Epithelial cell of proximal tubule (primary cell): ENCODE measurements at regions not wholly inside any gene's neighbourhood (a gene's known extent, or its start where the extent isn't known, plus 50 kb on each side); places are given as distances from the start of the nearest gene placed in this dataset.

Experiments used
- DNase-seq: peaks from one replicate; pipeline ENCODE4 v3.0.0-alpha.2; 2011; ENCODE audit warnings: low read depth
- H3K4me3 ChIP-seq: 2 replicates; pipeline ENCODE4 v1.5.1; 2011; ENCODE audit warnings: low read depth, mild to moderate bottlenecking, low read length
- TF ChIP-seq, protein P1 (sequence below): conservative IDR thresholded peaks from 2 replicates; pipeline ENCODE4 v1.5.1; 2012; ENCODE audit warnings: low read depth, mild to moderate bottlenecking, low read length

DNA sequence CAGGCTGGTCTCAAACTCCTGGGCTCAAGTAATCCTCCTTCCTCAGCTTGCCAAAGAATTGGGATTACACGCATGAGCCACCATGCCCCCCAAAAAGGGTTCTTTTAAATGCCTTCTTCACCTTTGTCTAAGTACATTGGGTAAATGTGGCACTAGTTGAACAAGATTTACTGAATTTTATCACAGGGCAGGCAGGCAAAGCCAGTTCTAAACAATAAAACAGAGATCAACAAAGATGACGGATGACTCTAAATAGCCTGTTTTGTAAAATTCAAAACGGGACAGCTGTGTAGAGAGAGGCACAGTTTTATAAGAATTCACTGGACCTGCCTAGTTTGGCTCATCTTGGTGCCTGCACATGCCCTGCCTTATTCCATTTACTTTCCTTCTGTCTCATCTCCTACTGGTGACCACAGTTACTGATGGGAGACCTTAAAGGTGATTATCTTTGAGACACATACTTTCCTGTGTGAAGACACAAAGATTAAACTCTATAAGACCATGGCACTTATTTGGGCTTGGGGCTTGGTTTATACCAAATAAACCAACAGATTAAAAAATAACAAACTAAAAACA lies 149.6 kb upstream of the DMRT1 start:
- TF ChIP-seq, protein P1, sequence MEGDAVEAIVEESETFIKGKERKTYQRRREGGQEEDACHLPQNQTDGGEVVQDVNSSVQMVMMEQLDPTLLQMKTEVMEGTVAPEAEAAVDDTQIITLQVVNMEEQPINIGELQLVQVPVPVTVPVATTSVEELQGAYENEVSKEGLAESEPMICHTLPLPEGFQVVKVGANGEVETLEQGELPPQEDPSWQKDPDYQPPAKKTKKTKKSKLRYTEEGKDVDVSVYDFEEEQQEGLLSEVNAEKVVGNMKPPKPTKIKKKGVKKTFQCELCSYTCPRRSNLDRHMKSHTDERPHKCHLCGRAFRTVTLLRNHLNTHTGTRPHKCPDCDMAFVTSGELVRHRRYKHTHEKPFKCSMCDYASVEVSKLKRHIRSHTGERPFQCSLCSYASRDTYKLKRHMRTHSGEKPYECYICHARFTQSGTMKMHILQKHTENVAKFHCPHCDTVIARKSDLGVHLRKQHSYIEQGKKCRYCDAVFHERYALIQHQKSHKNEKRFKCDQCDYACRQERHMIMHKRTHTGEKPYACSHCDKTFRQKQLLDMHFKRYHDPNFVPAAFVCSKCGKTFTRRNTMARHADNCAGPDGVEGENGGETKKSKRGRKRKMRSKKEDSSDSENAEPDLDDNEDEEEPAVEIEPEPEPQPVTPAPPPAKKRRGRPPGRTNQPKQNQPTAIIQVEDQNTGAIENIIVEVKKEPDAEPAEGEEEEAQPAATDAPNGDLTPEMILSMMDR, result no peak
- H3K4me3 ChIP-seq, result no peak overlapping the region
- DNase-seq, result no peak

GRCh38 chr9:692636-693129 lies 148.8 kb upstream of the DMRT1 start:
- H3K4me3 ChIP-seq, result no peak overlapping the region
- DNase-seq, result no peak
- TF ChIP-seq, protein P1, result no peak

GRCh38 chr9:693201-694091 lies 148.1 kb upstream of the DMRT1 start:
- H3K4me3 ChIP-seq, result peak overlapping the region; percentile 40
- DNase-seq, result no peak
- TF ChIP-seq, protein P1, result no peak

DNA sequence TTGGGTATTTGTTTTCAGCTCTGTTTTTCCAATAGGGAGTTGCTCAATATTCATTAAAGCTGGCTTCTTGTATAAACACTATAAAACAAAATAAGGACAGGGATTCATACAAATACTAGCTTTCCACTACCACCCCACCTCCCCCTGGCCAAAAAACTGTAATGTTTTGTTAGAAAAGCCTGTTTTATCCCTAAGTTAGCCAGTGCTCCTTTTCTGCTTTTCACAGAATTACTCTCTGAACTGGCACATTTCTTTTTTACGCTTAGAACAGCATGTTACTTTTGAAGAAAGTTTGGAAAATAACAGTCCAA lies 147.4 kb upstream of the DMRT1 start:
- peak overlapping the region; percentile 40 for H3K4me3 ChIP-seq
- TF ChIP-seq, protein P1, result no peak
- no peak for DNase-seq

DNA sequence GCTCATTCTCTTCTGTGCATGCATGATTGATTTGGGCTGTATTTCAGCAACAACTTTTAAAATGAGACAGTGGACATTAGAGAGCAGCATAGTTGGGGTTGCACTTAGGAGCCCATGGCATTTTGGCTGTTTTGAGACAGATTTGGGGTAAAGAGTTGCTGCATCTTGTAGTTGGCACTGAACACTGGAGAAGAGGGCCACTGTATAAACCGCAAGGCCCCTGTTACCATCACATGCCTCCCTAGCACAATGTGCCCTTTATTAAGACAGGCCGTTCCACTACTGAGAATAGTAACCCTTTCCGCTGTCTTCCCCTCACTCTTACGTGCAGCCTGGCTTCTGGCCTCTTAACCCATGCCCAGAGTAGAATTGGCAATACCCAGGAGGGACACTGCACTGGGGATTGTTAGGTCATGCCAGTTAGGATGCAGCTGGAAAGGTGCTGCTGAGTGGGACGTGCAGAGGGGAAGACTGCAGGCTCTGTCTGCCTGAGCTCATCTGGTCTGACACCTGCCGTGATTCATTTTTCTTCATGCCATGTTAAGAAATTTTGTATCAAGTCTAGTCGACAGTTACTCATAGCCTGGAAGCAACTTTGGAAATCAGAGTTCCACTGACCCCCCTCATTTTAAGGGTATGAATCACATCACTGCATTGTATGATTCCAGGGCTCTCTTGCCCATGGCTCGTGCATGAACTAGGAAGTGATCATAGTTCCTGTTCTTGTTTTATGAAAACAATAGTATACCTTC lies 146.9 kb upstream of the DMRT1 start:
- TF ChIP-seq, protein P1, result no peak
- H3K4me3 ChIP-seq, result peak overlapping the region; percentile 40
- DNase-seq, result no peak

GRCh38 chr9:695252-695651 lies 146.2 kb upstream of the DMRT1 start:
- TF ChIP-seq, protein P1, result no peak
- DNase-seq, result no peak
- peak overlapping the region; percentile 40 for H3K4me3 ChIP-seq
